ENCODE measurements at regions not wholly inside any gene's neighbourhood (a gene's known extent, or its start where the extent isn't known, plus 50 kb on each side); places are given as distances from the start of the nearest gene placed in this dataset.

GRCh38 chr11:116557282-116557681, 215.5 kb downstream of the BUD13 start:
- DNase-seq (ENCODE audit: low spot score): no peak

- DNase-seq (ENCODE audit: low spot score): no peak
Observed at GRCh38 chr11:116556483-116556882, 216.3 kb downstream of the BUD13 start.

- DNase-seq (ENCODE audit: low spot score): no peak
Observed at GRCh38 chr11:116553482-116553881, 219.3 kb downstream of the BUD13 start.

- DNase-seq (ENCODE audit: low spot score): no peak
Observed at GRCh38 chr11:116551576-116551975, 221.2 kb downstream of the BUD13 start.

- DNase-seq (ENCODE audit: low spot score): no peak
Observed at GRCh38 chr11:116548256-116548655, 224.5 kb downstream of the BUD13 start.

- DNase-seq (ENCODE audit: low spot score): no peak
Observed at GRCh38 chr11:116547571-116547970, 225.2 kb downstream of the BUD13 start.

- DNase-seq (ENCODE audit: low spot score): no peak
Observed at GRCh38 chr11:116545912-116546311, 226.9 kb downstream of the BUD13 start.

- DNase-seq (ENCODE audit: low spot score): no peak
Observed at GRCh38 chr11:116544721-116545120, 228.1 kb downstream of the BUD13 start.

- no peak for DNase-seq (ENCODE audit: low spot score)
Observed at GRCh38 chr11:116543911-116544475, 228.8 kb downstream of the BUD13 start.

- no peak for DNase-seq (ENCODE audit: low spot score)
Observed at GRCh38 chr11:116543099-116543498, 229.7 kb downstream of the BUD13 start.

GRCh38 chr11:116542406-116542805, 230.4 kb downstream of the BUD13 start:
- DNase-seq (ENCODE audit: low spot score): no peak

- DNase-seq (ENCODE audit: low spot score): no peak
Observed at GRCh38 chr11:116541460-116541859, 231.3 kb downstream of the BUD13 start.

- DNase-seq (ENCODE audit: low spot score): no peak
Observed at GRCh38 chr11:116540645-116541304, 232.0 kb downstream of the BUD13 start.

GRCh38 chr11:116539836-116540418, 232.9 kb downstream of the BUD13 start:
- DNase-seq (ENCODE audit: low spot score): no peak

GRCh38 chr11:116539211-116539610, 233.6 kb downstream of the BUD13 start:
- no peak for DNase-seq (ENCODE audit: low spot score)

- DNase-seq (ENCODE audit: low spot score): no peak
Observed at GRCh38 chr11:116538677-116539076, 234.1 kb downstream of the BUD13 start.

- DNase-seq (ENCODE audit: low spot score): no peak
Observed at GRCh38 chr11:116537709-116538108, 235.1 kb downstream of the BUD13 start.

GRCh38 chr11:116537121-116537520, 235.7 kb downstream of the BUD13 start:
- no peak for DNase-seq (ENCODE audit: low spot score)

- DNase-seq (ENCODE audit: low spot score): no peak
Observed at GRCh38 chr11:116536416-116536815, 236.4 kb downstream of the BUD13 start.

GRCh38 chr11:116535994-116536393, 236.8 kb downstream of the BUD13 start:
- DNase-seq (ENCODE audit: low spot score): no peak

GRCh38 chr11:116535120-116535519, 237.7 kb downstream of the BUD13 start:
- DNase-seq (ENCODE audit: low spot score): no peak

- no peak for DNase-seq (ENCODE audit: low spot score)
Observed at GRCh38 chr11:116534270-116534975, 238.4 kb downstream of the BUD13 start.

- no peak for DNase-seq (ENCODE audit: low spot score)
Observed at GRCh38 chr11:116533186-116533825, 239.5 kb downstream of the BUD13 start.

Measured in kidney capillary endothelial cell (primary cell).